ENCODE measurements at regions not wholly inside any gene's neighbourhood (a gene's known extent, or its start where the extent isn't known, plus 50 kb on each side); places are given as distances from the start of the nearest gene placed in this dataset.

DNA sequence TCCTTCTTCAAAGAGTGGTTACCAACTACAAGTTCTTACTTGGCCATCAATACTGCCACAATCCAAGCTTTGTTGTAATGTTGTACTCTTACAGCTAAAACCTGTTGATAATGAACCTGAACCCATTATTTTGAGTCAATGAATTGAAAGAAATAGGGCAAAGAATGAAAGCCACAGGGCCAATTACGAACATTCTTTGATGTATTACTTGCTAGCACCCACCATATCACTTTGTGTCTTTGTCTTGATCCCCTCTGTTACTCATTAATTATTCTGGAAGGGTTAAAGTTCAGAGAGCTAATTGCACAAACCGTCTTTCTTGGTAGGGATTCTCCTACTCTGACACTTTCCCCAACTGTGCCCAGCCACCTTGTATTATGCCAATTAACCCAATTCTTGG lies 53.2 kb upstream of the TFEC start:
- TF ChIP-seq POLR2A (IDR thresholded peaks at IDR 0.05; ENCODE audit: low read depth, low read length) (no peak), POLR2AphosphoS5 (IDR thresholded peaks at IDR 0.05; ENCODE audit: low read depth, low read length) (no peak), POU2F2 (IDR thresholded peaks at IDR 0.05; ENCODE audit: low read depth, low read length) (no peak), SPI1 (IDR thresholded peaks at IDR 0.05; ENCODE audit: low read depth, low read length) (no peak), PAX5 (IDR thresholded peaks at IDR 0.05; ENCODE audit: insufficient read depth, low read length, severe bottlenecking) (no peak), TAF1 (IDR thresholded peaks at IDR 0.05; ENCODE audit: low read depth, low read length) (no peak)
- DNase-seq (ENCODE audit: insufficient read length, low spot score): no peak
- peak; percentile 41 for FAIRE-seq

DNA sequence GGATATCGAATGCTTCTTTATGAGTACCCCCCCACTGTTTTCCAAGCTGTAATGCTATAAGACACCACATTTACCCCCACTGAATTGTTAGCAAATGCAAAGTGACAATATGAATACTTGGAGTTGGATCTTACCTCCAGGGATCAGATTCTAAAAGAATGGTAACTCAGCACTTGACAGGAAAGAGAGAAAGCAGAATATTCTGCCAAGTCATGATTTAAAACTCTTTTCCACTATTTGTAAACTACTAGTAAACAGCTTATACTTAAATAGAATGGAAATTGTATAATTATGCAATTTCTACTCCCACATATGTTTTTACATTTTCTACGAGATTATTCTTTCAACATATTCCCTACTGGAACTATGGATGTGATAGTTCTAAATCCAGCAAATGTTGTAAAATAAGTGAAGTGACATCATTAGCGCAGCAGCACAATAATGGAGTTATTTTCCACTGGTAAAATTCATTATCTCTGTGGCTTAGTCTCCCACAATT lies 56.0 kb upstream of the TFEC start:
- FAIRE-seq (no peak), DNase-seq (ENCODE audit: insufficient read length, low spot score) (no peak)
- TF ChIP-seq POU2F2 (IDR thresholded peaks at IDR 0.05; ENCODE audit: low read depth, low read length) (no peak), SPI1 (IDR thresholded peaks at IDR 0.05; ENCODE audit: low read depth, low read length) (no peak)

GRCh38 chr7:116087291-116087690 lies 56.7 kb upstream of the TFEC start:
- FAIRE-seq (no peak), DNase-seq (ENCODE audit: insufficient read length, low spot score) (no peak)
- TF ChIP-seq SPI1 (IDR thresholded peaks at IDR 0.05; ENCODE audit: low read depth, low read length) (no peak), POLR2AphosphoS5 (IDR thresholded peaks at IDR 0.05; ENCODE audit: low read depth, low read length) (no peak), PAX5 (IDR thresholded peaks at IDR 0.05; ENCODE audit: insufficient read depth, low read length, severe bottlenecking) (no peak), POLR2A (IDR thresholded peaks at IDR 0.05; ENCODE audit: low read depth, low read length) (no peak), POU2F2 (IDR thresholded peaks at IDR 0.05; ENCODE audit: low read depth, low read length) (no peak), TAF1 (IDR thresholded peaks at IDR 0.05; ENCODE audit: low read depth, low read length) (no peak)

- no peak for TF ChIP-seq POLR2A (IDR thresholded peaks at IDR 0.05; ENCODE audit: low read depth, low read length)
- no peak for TF ChIP-seq POU2F2 (IDR thresholded peaks at IDR 0.05; ENCODE audit: low read depth, low read length)
- TF ChIP-seq POLR2AphosphoS5 (IDR thresholded peaks at IDR 0.05; ENCODE audit: low read depth, low read length): no peak
- TF ChIP-seq PAX5 (IDR thresholded peaks at IDR 0.05; ENCODE audit: insufficient read depth, low read length, severe bottlenecking): no peak
- TF ChIP-seq TAF1 (IDR thresholded peaks at IDR 0.05; ENCODE audit: low read depth, low read length): no peak
- TF ChIP-seq SPI1 (IDR thresholded peaks at IDR 0.05; ENCODE audit: low read depth, low read length): no peak
- DNase-seq (ENCODE audit: insufficient read length, low spot score) (no peak), FAIRE-seq (no peak)
These were observed 57.4 kb upstream of the TFEC start for GRCh38 chr7:116087984-116088383.

DNA sequence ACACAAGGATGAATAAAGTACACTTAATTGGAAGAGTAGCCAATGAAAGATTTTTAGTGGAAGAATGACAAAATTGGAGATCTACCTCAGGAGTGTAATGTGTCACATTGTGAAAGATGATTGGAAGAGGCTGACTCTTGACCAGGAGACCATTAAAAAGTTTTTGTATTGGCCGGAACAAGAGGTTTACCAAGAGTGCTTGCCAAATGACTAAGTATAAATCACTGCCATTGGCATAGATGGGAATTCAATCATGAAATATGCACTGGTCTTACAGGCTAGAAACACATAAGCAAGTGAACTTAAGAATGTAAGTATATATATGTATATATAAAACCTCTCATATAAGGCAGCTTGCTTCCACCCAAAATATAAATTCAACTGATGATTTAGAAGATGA lies 58.7 kb upstream of the TFEC start:
- FAIRE-seq (no peak), DNase-seq (ENCODE audit: insufficient read length, low spot score) (no peak)
- TF ChIP-seq POU2F2 (IDR thresholded peaks at IDR 0.05; ENCODE audit: low read depth, low read length) (no peak), TAF1 (IDR thresholded peaks at IDR 0.05; ENCODE audit: low read depth, low read length) (no peak), POLR2A (IDR thresholded peaks at IDR 0.05; ENCODE audit: low read depth, low read length) (no peak), POLR2AphosphoS5 (IDR thresholded peaks at IDR 0.05; ENCODE audit: low read depth, low read length) (no peak), PAX5 (IDR thresholded peaks at IDR 0.05; ENCODE audit: insufficient read depth, low read length, severe bottlenecking) (no peak), SPI1 (IDR thresholded peaks at IDR 0.05; ENCODE audit: low read depth, low read length) (no peak)

DNA sequence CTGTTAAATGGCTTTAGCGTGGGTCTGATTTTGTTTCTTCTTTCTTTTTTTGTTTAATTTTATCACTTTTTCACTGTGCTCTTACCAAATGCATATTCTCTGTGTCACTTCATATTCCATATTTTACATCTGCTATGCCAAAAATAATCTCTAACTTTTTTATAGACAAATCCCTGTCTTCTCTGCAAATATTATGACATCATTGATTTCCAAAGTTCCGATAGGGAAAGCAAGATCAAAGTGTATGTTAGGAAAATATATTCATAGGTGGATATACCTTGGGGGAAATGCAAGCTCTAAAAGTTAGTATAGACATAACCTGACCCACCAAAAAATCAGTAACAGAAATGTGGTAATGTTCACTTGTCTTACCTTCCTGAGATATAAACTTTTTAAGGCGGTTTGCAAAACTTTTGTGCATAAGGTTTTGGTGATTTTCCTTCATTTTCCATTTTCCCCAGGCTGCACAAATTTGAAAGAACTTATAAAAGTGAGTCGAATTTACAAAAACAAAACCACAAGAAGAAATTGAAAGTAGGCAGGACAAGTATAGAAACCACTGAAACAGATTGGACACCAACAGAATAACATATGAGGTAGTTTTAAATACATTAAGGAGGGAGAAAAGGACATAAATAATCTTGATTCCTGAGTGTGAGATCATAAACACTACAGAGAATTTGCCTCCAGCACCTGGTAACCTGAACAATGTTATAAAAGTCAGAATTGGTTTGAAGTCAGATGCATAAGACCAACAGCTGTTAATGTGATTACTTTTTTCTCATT lies 63.1 kb upstream of the TFEC start:
- FAIRE-seq: no peak
- no peak for TF ChIP-seq PAX5 (IDR thresholded peaks at IDR 0.05; ENCODE audit: insufficient read depth, low read length, severe bottlenecking)
- TF ChIP-seq TAF1 (IDR thresholded peaks at IDR 0.05; ENCODE audit: low read depth, low read length): no peak
- TF ChIP-seq POU2F2 (IDR thresholded peaks at IDR 0.05; ENCODE audit: low read depth, low read length): no peak
- TF ChIP-seq SPI1 (IDR thresholded peaks at IDR 0.05; ENCODE audit: low read depth, low read length): no peak
- no peak for TF ChIP-seq POLR2AphosphoS5 (IDR thresholded peaks at IDR 0.05; ENCODE audit: low read depth, low read length)
- no peak for TF ChIP-seq POLR2A (IDR thresholded peaks at IDR 0.05; ENCODE audit: low read depth, low read length)

DNA sequence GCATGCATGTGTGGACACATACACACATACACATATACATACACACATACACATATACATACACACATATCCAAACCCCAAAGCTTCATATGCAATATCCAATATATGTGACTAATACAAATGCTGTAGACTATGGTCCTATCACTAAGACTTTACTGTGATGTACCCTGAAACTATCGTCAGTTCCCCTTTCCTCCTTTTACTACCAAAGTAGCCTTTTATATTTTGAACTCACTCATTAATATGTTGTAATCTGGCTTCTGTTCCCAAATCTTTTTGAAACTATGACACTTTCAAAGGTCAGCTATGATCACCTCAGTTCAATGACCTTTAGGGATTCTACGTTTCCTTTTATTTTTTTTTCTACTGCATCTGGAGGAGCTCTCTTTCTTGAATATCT lies 64.8 kb upstream of the TFEC start:
- no peak for DNase-seq (ENCODE audit: insufficient read length, low spot score)
- no peak for FAIRE-seq

More for the DNA sequence above, 63.1 kb upstream of the TFEC start:
- no peak for DNase-seq (ENCODE audit: insufficient read length, low spot score)

DNA sequence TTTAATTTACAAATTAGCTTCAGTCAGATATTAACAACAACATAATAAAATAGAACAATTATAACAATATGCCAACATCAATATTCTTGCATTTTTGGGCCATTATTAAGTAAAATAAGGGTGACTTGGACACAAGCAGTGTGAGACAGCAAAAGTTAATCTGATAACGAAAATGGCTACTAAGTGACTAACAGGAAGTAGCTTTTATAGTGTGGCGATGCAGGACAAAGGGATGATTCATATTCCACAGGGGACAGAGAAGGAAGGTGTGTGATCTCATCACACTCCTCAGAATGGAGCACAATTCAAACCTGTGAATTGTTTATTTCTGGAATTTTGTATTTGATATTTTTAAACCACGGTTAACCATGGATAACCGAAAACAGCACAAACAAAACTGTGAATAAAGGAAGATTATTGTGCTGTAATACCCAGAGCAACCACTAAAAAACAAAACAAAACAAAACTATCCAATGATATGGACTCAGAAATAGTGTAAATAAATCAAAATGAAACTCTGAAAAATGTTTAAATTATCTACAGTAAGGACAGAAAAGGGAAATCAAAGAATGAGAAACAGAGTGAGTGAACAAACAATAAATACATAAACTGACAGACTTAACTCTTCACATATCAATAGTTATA lies 66.9 kb upstream of the TFEC start:
- FAIRE-seq (no peak), DNase-seq (ENCODE audit: insufficient read length, low spot score) (no peak)
- TF ChIP-seq POU2F2 (IDR thresholded peaks at IDR 0.05; ENCODE audit: low read depth, low read length) (no peak), TAF1 (IDR thresholded peaks at IDR 0.05; ENCODE audit: low read depth, low read length) (no peak), SPI1 (IDR thresholded peaks at IDR 0.05; ENCODE audit: low read depth, low read length) (no peak), PAX5 (IDR thresholded peaks at IDR 0.05; ENCODE audit: insufficient read depth, low read length, severe bottlenecking) (no peak), POLR2AphosphoS5 (IDR thresholded peaks at IDR 0.05; ENCODE audit: low read depth, low read length) (no peak), POLR2A (IDR thresholded peaks at IDR 0.05; ENCODE audit: low read depth, low read length) (no peak)

More for the DNA sequence above, 64.8 kb upstream of the TFEC start:
- TF ChIP-seq SPI1 (IDR thresholded peaks at IDR 0.05; ENCODE audit: low read depth, low read length) (no peak), POU2F2 (IDR thresholded peaks at IDR 0.05; ENCODE audit: low read depth, low read length) (no peak)

GRCh38 chr7:116098175-116098574 lies 67.6 kb upstream of the TFEC start:
- FAIRE-seq: no peak

More at GRCh38 chr7:116098175-116098574, 67.6 kb upstream of the TFEC start:
- no peak for DNase-seq (ENCODE audit: insufficient read length, low spot score)
- TF ChIP-seq TAF1 (IDR thresholded peaks at IDR 0.05; ENCODE audit: low read depth, low read length) (no peak), POU2F2 (IDR thresholded peaks at IDR 0.05; ENCODE audit: low read depth, low read length) (no peak), SPI1 (IDR thresholded peaks at IDR 0.05; ENCODE audit: low read depth, low read length) (no peak), POLR2AphosphoS5 (IDR thresholded peaks at IDR 0.05; ENCODE audit: low read depth, low read length) (no peak), PAX5 (IDR thresholded peaks at IDR 0.05; ENCODE audit: insufficient read depth, low read length, severe bottlenecking) (no peak)

Data from GM12891 (cell line).